Mesothelial cell of epicardium (in vitro differentiated cells): ENCODE measurements at regions not wholly inside any gene's neighbourhood (a gene's known extent, or its start where the extent isn't known, plus 50 kb on each side); places are given as distances from the start of the nearest gene placed in this dataset.

Source experiments
- DNase-seq, 2 experiments: peaks; one replicate each; pipeline ENCODE4 v3.0.0; 2021; ENCODE audit warnings: low spot score in 2 of 2; ENCODE audit not compliant: unreplicated experiment in 2 of 2
- H3K27ac Mint-ChIP-seq: 2 replicates; pipeline ENCODE4 v1.8.0; 2021; ENCODE audit warnings: mixed read lengths
- H3K27me3 Mint-ChIP-seq: 2 replicates; pipeline ENCODE4 v1.8.0; 2021; ENCODE audit warnings: low read depth, mixed read lengths
- H3K36me3 Mint-ChIP-seq: 2 replicates; pipeline ENCODE4 v1.8.0; 2021; ENCODE audit warnings: mixed read lengths
- H3K4me1 Mint-ChIP-seq: 2 replicates; pipeline ENCODE4 v1.8.0; 2021; ENCODE audit warnings: mixed read lengths
- H3K4me3 Mint-ChIP-seq: 2 replicates; pipeline ENCODE4 v1.8.0; 2021; ENCODE audit warnings: mild to moderate bottlenecking, moderate library complexity, mixed read lengths
- H3K9me3 Mint-ChIP-seq: 2 replicates; pipeline ENCODE4 v1.8.0; 2021; ENCODE audit warnings: mixed read lengths
- CTCF ChIP-seq: fragments of 200-600 bp; sonication (generic); IDR thresholded peaks from one replicate; pipeline ENCODE4 v1.5.0; 2021; ENCODE audit warnings: antibody characterized with exemption; ENCODE audit not compliant: unreplicated experiment

GRCh38 chr9:105131981-105132380 lies 112.5 kb upstream of the SLC44A1 start:
- Mint-ChIP-seq H3K27me3 (no peaks in the 10 kb centered on the region), H3K4me3 (no peak overlapping the region), H3K4me1 (peaks cover 2% of the 10 kb centered on the region), H3K36me3 (no peaks in the 10 kb centered on the region), H3K9me3 (no peaks in the 10 kb centered on the region), H3K27ac (no peak overlapping the region)
- DNase-seq: no peak
- TF ChIP-seq CTCF: no peak

GRCh38 chr9:105132606-105133005 lies 111.8 kb upstream of the SLC44A1 start:
- Mint-ChIP-seq H3K27me3 (no peaks in the 10 kb centered on the region), H3K9me3 (no peaks in the 10 kb centered on the region), H3K4me3 (no peak overlapping the region), H3K4me1 (no peaks in the 10 kb centered on the region), H3K27ac (no peak overlapping the region), H3K36me3 (no peaks in the 10 kb centered on the region)
- no peak for TF ChIP-seq CTCF
- no peak for DNase-seq

- no peaks in the 10 kb centered on the region for H3K36me3 Mint-ChIP-seq
- H3K27ac Mint-ChIP-seq: no peak overlapping the region
- no peaks in the 10 kb centered on the region for H3K9me3 Mint-ChIP-seq
- H3K4me1 Mint-ChIP-seq: peaks cover 2% of the 10 kb centered on the region
- H3K27me3 Mint-ChIP-seq: no peaks in the 10 kb centered on the region
- no peak overlapping the region for H3K4me3 Mint-ChIP-seq
- no peak for TF ChIP-seq CTCF
- DNase-seq: no peak
Observed at GRCh38 chr9:105138306-105138801, 106.1 kb upstream of the SLC44A1 start.

- DNase-seq: no peak
- no peak overlapping the region for H3K27ac Mint-ChIP-seq
- no peak overlapping the region for H3K4me3 Mint-ChIP-seq
- H3K4me1 Mint-ChIP-seq: peaks cover 2% of the 10 kb centered on the region
- no peak for TF ChIP-seq CTCF
- no peaks in the 10 kb centered on the region for H3K9me3 Mint-ChIP-seq
- H3K36me3 Mint-ChIP-seq: no peaks in the 10 kb centered on the region
- H3K27me3 Mint-ChIP-seq: no peaks in the 10 kb centered on the region
Observed at GRCh38 chr9:105141146-105141975, 103.1 kb upstream of the SLC44A1 start.

GRCh38 chr9:105141976-105142250 lies 102.5 kb upstream of the SLC44A1 start:
- Mint-ChIP-seq H3K4me3 (no peak overlapping the region), H3K27me3 (no peaks in the 10 kb centered on the region), H3K27ac (no peak overlapping the region), H3K4me1 (peaks cover 2% of the 10 kb centered on the region), H3K9me3 (no peaks in the 10 kb centered on the region), H3K36me3 (no peaks in the 10 kb centered on the region)
- no peak for TF ChIP-seq CTCF
- no peak for DNase-seq
